A549 (cell line): ENCODE measurements at regions not wholly inside any gene's neighbourhood (a gene's known extent, or its start where the extent isn't known, plus 50 kb on each side); places are given as distances from the start of the nearest gene placed in this dataset.

ENCODE experiments used
- ATAC-seq, 2 experiments: fragments of 200-7000 bp in 1 of 2; fragments of >200 bp in 1 of 2; cut with Nextera tagmentation in 1 of 2; cut with Tn5 transposase in 1 of 2; 3 replicates each; pipeline versions ENCODE4 v1.8.0 to v1.9.1; 2018 to 2020; ENCODE audit warnings: mild to moderate bottlenecking in 1 of 2, moderate library complexity in 1 of 2
- CTCF ChIA-PET: fragments of 300-600 bp; sonication (Branson Sonifier 250); formaldehyde crosslinking; extraction: SDS; loops from one replicate; lab custom pipeline; 2021; ENCODE audit warnings: antibody characterized with exemption, inconsistent platforms; lab: Yijun Ruan, JAX
- POLR2A ChIA-PET: fragments of 350-600 bp; formaldehyde crosslinking; extraction: SDS; loops from one replicate; lab custom pipeline; 2021; ENCODE audit warnings: antibody characterized with exemption, inconsistent platforms; lab: Yijun Ruan, JAX
- DNase-seq, 2 experiments: peaks; one replicate each; pipeline versions ENCODE4 v3.0.0 to v3.0.0-alpha.2; 2011 to 2016; ENCODE audit warnings: low read depth in 1 of 2, low spot score in 1 of 2
- FAIRE-seq: peaks from 2 replicates; lab custom pipeline; 2011; peaks lifted over from hg19 to GRCh38; lab: Jason Lieb, UNC
- H3K27ac ChIP-seq, 2 experiments: fragments of >200 bp; sonication (Bioruptor Twin); formaldehyde crosslinking; 3 replicates each; pipeline ENCODE4 v1.5.1; 2016 to 2017
- H3K4me1 ChIP-seq: fragments of >200 bp; sonication (Bioruptor Twin); formaldehyde crosslinking; 3 replicates; pipeline ENCODE4 v1.6.1; 2016
- H3K4me2 ChIP-seq: fragments of >200 bp; sonication (Bioruptor Twin); formaldehyde crosslinking; 3 replicates; pipeline ENCODE4 v1.6.1; 2016
- H3K4me3 ChIP-seq: fragments of >200 bp; sonication (Bioruptor Twin); formaldehyde crosslinking; 3 replicates; pipeline ENCODE4 v1.5.1; 2016
- H3K9me3 ChIP-seq: fragments of >200 bp; sonication (Bioruptor Twin); formaldehyde crosslinking; 3 replicates; pipeline ENCODE4 v1.6.1; 2016
- BHLHE40 ChIP-seq: IDR thresholded peaks from 2 replicates; pipeline ENCODE4 v1.6.1; 2012; ENCODE audit warnings: low read depth, low read length, inconsistent platforms
- CBX2 ChIP-seq: fragments of 200-600 bp; sonication (generic); IDR thresholded peaks from 2 replicates; pipeline ENCODE4 v1.6.1; 2016; ENCODE audit warnings: low read depth, mild to moderate bottlenecking, borderline replicate concordance
- CBX8 ChIP-seq: fragments of 200-600 bp; sonication (generic); IDR thresholded peaks from 2 replicates; pipeline ENCODE4 v1.6.1; 2016
- CHD2 ChIP-seq: fragments of 150-350 bp; IDR thresholded peaks from 2 replicates; pipeline ENCODE4 v1.6.1; 2014; ENCODE audit warnings: low read length; ENCODE audit not compliant: partially characterized antibody
- FOXS1 ChIP-seq: fragments of 250-450 bp; sonication (Bioruptor Pico); IDR thresholded peaks from 2 replicates; pipeline ENCODE4 v1.5.0; 2020; ENCODE audit warnings: mild to moderate bottlenecking, moderate library complexity
- HOXB5 ChIP-seq: fragments of 250-450 bp; sonication (Bioruptor Pico); IDR thresholded peaks from 2 replicates; pipeline ENCODE4 v1.5.0; 2020; ENCODE audit warnings: mild to moderate bottlenecking, moderate library complexity
- JUNB ChIP-seq: fragments of >200 bp; sonication (Bioruptor Twin); formaldehyde crosslinking; IDR thresholded peaks from 2 replicates; pipeline ENCODE4 v1.6.1; 2016
- KDM5A ChIP-seq: fragments of 200-600 bp; sonication (generic); IDR thresholded peaks from 2 replicates; pipeline ENCODE4 v1.6.1; 2016; ENCODE audit warnings: antibody characterized with exemption, mild to moderate bottlenecking
- MAZ ChIP-seq: fragments of 150-350 bp; IDR thresholded peaks from 2 replicates; pipeline ENCODE4 v1.6.1; 2014; ENCODE audit warnings: antibody characterized with exemption, low read depth, low read length, borderline replicate concordance
- NFE2L2 ChIP-seq: fragments of 150-350 bp; conservative IDR thresholded peaks from 2 replicates; pipeline ENCODE4 v1.6.1; 2014; ENCODE audit warnings: low read length
- PHF8 ChIP-seq: fragments of 200-600 bp; sonication (generic); IDR thresholded peaks from 2 replicates; pipeline ENCODE4 v1.6.1; 2016; ENCODE audit warnings: low read depth, mild to moderate bottlenecking, antibody characterized with exemption, moderate library complexity, borderline replicate concordance
- POLR2A ChIP-seq: IDR thresholded peaks from 2 replicates; pipeline ENCODE4 v1.6.1; 2012; ENCODE audit warnings: mild to moderate bottlenecking, low read length
- POLR2AphosphoS2 ChIP-seq: conservative IDR thresholded peaks from 2 replicates; pipeline ENCODE4 v1.6.1; 2012; ENCODE audit warnings: low read length, improper control_type of control experiment, inconsistent platforms
- RAD21 ChIP-seq, 2 experiments: fragments of >200 bp in 1 of 2; sonication (Bioruptor Twin) in 1 of 2; formaldehyde crosslinking in 1 of 2; IDR thresholded peaks in 1 of 2; conservative IDR thresholded peaks in 1 of 2; 2 replicates in 1 of 2; 3 replicates in 1 of 2; pipeline ENCODE4 v1.6.1; 2012 to 2018; ENCODE audit warnings: inconsistent platforms in 1 of 2
- TP53 ChIP-seq: fragments of 250-450 bp; sonication (Bioruptor Pico); IDR thresholded peaks from 2 replicates; pipeline ENCODE4 v1.5.0; 2021; ENCODE audit warnings: mild to moderate bottlenecking, moderate library complexity
- ZC3H11A ChIP-seq: fragments of 450-650 bp; IDR thresholded peaks from 2 replicates; pipeline ENCODE4 v1.6.1; 2014; ENCODE audit warnings: antibody characterized with exemption, mild to moderate bottlenecking
- WGBS: methylation state at CpG from one replicate; pipeline ENCODE4 v1.1.6; 2017; ENCODE audit errors: missing lambda C conversion rate; 5-methylcytosine and 5-hydroxymethylcytosine counted together
- TF ChIP-seq, protein P1 (sequence below): fragments of 200-600 bp; sonication (generic); IDR thresholded peaks from 2 replicates; pipeline ENCODE4 v1.6.1; 2016; ENCODE audit warnings: antibody characterized with exemption, mild to moderate bottlenecking, moderate library complexity
- TF ChIP-seq, protein P2 (sequence below): fragments of >200 bp; sonication (Bioruptor Twin); formaldehyde crosslinking; IDR thresholded peaks from 3 replicates; pipeline ENCODE4 v1.5.1; 2016
- TF ChIP-seq, protein P3 (sequence below): IDR thresholded peaks from 2 replicates; pipeline ENCODE4 v1.6.1; 2012
- TF ChIP-seq, protein P4 (sequence below): fragments of 450-650 bp; IDR thresholded peaks from 2 replicates; pipeline ENCODE4 v1.6.1; 2014; ENCODE audit warnings: antibody characterized with exemption

DNA sequence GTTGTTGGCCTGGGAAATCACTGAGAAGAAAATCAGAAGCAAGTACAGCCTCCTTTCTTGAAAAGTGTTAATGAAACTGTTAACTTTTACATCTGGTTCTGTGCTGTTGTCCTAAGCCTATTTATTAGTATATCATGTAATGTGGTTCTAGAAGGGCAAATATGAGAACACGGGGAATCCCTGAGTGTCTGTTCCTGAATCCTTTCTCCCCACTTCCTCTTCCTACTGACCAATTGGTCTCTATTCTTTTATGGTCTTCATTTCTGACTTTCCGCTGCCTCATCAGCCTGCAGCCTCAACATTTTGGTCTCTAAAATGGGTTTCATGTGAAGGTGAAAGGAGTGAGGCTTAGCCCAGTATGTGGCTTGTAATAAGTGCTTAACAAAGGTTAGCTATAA lies 159.9 kb upstream of the MAMLD1 start (continued):
- TF ChIP-seq, protein P1, sequence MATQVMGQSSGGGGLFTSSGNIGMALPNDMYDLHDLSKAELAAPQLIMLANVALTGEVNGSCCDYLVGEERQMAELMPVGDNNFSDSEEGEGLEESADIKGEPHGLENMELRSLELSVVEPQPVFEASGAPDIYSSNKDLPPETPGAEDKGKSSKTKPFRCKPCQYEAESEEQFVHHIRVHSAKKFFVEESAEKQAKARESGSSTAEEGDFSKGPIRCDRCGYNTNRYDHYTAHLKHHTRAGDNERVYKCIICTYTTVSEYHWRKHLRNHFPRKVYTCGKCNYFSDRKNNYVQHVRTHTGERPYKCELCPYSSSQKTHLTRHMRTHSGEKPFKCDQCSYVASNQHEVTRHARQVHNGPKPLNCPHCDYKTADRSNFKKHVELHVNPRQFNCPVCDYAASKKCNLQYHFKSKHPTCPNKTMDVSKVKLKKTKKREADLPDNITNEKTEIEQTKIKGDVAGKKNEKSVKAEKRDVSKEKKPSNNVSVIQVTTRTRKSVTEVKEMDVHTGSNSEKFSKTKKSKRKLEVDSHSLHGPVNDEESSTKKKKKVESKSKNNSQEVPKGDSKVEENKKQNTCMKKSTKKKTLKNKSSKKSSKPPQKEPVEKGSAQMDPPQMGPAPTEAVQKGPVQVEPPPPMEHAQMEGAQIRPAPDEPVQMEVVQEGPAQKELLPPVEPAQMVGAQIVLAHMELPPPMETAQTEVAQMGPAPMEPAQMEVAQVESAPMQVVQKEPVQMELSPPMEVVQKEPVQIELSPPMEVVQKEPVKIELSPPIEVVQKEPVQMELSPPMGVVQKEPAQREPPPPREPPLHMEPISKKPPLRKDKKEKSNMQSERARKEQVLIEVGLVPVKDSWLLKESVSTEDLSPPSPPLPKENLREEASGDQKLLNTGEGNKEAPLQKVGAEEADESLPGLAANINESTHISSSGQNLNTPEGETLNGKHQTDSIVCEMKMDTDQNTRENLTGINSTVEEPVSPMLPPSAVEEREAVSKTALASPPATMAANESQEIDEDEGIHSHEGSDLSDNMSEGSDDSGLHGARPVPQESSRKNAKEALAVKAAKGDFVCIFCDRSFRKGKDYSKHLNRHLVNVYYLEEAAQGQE, result no peak

DNA sequence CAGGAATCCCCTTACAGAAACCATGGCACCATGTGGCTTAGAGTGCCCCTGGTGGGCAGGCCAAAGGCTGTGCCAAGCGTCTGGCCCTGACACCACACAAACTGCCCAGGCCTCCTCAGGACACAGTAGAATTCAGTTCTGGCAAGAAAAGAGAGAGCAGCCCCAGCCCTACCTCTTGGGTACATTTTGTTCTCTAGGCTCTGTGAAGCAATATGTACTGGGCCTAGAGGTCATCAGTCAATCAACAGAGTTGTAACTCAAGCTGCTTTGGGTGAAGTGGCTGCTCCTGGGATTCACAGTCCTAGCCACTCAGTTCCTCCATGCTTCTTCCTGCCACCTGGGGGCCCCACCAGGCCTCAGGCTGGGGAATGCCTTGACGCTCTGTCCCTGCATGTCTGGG lies 158.1 kb upstream of the MAMLD1 start:
- Histone ChIP-seq H3K27ac (peak overlapping the region in 1 of 2 experiments; percentile 37; a peak in 2 of 6 replicates), H3K4me2 (no peak overlapping the region), H3K4me3 (no peak overlapping the region), H3K9me3 (no peaks in the 10 kb centered on the region), H3K4me1 (peaks cover 17% of the 10 kb centered on the region)
- CTCF ChIA-PET, result interaction anchor here (0.7 to 1.3 kb wide), 4 partner anchors 9 to 160 kb away, joined by 3 to 5 read pairs (median 4); no protein-coding TSS in a partner anchor
- POLR2A ChIA-PET, result no interaction called here
- 87% methylated on average over 1 of the region's 2 CpGs for WGBS
- FAIRE-seq (no peak), ATAC-seq (no peak), DNase-seq (peak in 1 of 2 experiments; percentile 14)
- no peak for TF ChIP-seq JUNB
- TF ChIP-seq RAD21 (conservative IDR thresholded peaks at IDR 0.05 in 1 of 2, IDR thresholded peaks at IDR 0.05 in 1 of 2), result 0 out of 5 replicates have a peak, but pooled peaks of 1 of the 2 experiments have one; percentile 13
- TF ChIP-seq, protein P2, sequence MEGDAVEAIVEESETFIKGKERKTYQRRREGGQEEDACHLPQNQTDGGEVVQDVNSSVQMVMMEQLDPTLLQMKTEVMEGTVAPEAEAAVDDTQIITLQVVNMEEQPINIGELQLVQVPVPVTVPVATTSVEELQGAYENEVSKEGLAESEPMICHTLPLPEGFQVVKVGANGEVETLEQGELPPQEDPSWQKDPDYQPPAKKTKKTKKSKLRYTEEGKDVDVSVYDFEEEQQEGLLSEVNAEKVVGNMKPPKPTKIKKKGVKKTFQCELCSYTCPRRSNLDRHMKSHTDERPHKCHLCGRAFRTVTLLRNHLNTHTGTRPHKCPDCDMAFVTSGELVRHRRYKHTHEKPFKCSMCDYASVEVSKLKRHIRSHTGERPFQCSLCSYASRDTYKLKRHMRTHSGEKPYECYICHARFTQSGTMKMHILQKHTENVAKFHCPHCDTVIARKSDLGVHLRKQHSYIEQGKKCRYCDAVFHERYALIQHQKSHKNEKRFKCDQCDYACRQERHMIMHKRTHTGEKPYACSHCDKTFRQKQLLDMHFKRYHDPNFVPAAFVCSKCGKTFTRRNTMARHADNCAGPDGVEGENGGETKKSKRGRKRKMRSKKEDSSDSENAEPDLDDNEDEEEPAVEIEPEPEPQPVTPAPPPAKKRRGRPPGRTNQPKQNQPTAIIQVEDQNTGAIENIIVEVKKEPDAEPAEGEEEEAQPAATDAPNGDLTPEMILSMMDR, result 0 out of 3 replicates have a peak, but pooled peaks have one; percentile 13
- TF ChIP-seq, protein P3, sequence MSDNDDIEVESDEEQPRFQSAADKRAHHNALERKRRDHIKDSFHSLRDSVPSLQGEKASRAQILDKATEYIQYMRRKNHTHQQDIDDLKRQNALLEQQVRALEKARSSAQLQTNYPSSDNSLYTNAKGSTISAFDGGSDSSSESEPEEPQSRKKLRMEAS, result no peak
- TF ChIP-seq MAZ, result no peak

DNA sequence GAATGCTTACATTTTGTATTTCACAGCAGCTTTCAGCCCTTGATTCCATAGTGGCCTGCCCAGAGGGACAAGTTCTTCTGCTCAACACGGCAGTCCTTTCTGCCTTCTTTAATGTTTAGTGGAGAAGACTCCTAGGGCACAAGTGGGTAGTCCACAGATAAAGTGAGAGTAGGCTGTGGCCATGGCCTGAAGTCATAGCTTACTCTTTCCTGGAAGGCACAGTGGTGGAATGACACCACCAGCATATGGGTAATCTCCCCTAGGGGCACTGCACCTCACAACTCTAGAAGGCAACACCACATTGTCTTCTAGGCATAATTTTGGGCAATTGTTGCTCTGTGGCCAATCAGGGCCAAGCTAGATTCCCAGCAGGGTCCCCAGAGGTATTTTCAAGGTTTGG lies 155.4 kb upstream of the MAMLD1 start:
- no peak overlapping the region for H3K4me2 ChIP-seq
- WGBS, result 100% methylated on average over 1 of the region's 1 CpG
- FAIRE-seq, result no peak
- CTCF ChIA-PET, result no interaction called here
- POLR2A ChIA-PET, result no interaction called here
- H3K4me1 ChIP-seq, result no peaks in the 10 kb centered on the region
- TF ChIP-seq BHLHE40 (no peak), CBX2 (no peak), TP53 (CRISPR knock-in tag) (no peak), ZC3H11A (no peak), HOXB5 (no peak), JUNB (no peak), NFE2L2 (no peak), FOXS1 (CRISPR knock-in tag) (no peak), KDM5A (no peak), PHF8 (no peak), CHD2 (no peak), POLR2A (no peak), CBX8 (no peak), POLR2AphosphoS2 (no peak)
- TF ChIP-seq, protein P4, sequence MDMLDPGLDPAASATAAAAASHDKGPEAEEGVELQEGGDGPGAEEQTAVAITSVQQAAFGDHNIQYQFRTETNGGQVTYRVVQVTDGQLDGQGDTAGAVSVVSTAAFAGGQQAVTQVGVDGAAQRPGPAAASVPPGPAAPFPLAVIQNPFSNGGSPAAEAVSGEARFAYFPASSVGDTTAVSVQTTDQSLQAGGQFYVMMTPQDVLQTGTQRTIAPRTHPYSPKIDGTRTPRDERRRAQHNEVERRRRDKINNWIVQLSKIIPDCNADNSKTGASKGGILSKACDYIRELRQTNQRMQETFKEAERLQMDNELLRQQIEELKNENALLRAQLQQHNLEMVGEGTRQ, result no peak
- H3K4me3 ChIP-seq, result no peak overlapping the region
- H3K27ac ChIP-seq, result no peak overlapping the region
- no peak for ATAC-seq
- DNase-seq, result no peak
- no peaks in the 10 kb centered on the region for H3K9me3 ChIP-seq
